IMR-90 (cell line): ENCODE measurements at regions not wholly inside any gene's neighbourhood (a gene's known extent, or its start where the extent isn't known, plus 50 kb on each side); places are given as distances from the start of the nearest gene placed in this dataset.
"Not testable (repeated sequence)": the region's sequence is repeated elsewhere in the genome, so short reads cannot be mapped to it uniquely, and the experiment has no call there.

Source experiments
- ATAC-seq: fragments of 200-7000 bp; cut with Tn5 transposase; 2 replicates; pipeline ENCODE4 v1.9.1; 2020; ENCODE audit warnings: low read depth, mild to moderate bottlenecking, moderate library complexity
- BruUV-seq: library from RNA; stranded (reverse); fragments of 400-500 nt; replicated peaks from 2 replicates; lab custom pipeline; 2021; lab: Mats Ljungman, UMichigan
- CTCF ChIA-PET: fragments of 300-600 bp; formaldehyde crosslinking; extraction: SDS; loops from one replicate; lab custom pipeline; 2021; ENCODE audit warnings: antibody characterized with exemption; lab: Yijun Ruan, JAX
- POLR2A ChIA-PET: fragments of 300-600 bp; sonication (Branson Sonifier 250); formaldehyde crosslinking; loops from one replicate; lab custom pipeline; 2022; ENCODE audit warnings: antibody characterized with exemption; ENCODE audit not compliant: unreplicated experiment; lab: Charles Lee
- DNase-seq: peaks from one replicate; pipeline ENCODE4 v3.0.0; 2013
- H2AFZ ChIP-seq: replicated peaks from 2 replicates; pipeline ENCODE3; 2013; ENCODE audit warnings: low read length, mild to moderate bottlenecking; ENCODE audit not compliant: poor library complexity
- H2AK5ac ChIP-seq: 2 replicates; pipeline ENCODE4 v1.6.1; 2013; ENCODE audit warnings: low read depth, low read length, inconsistent platforms
- H2AK9ac ChIP-seq: replicated peaks from 2 replicates; pipeline ENCODE3; 2013; ENCODE audit warnings: mild to moderate bottlenecking, low read depth, low read length, moderate library complexity; ENCODE audit not compliant: poor library complexity
- H2BK120ac ChIP-seq: 2 replicates; pipeline ENCODE4 v1.6.1; 2013; ENCODE audit warnings: low read depth, low read length, inconsistent platforms
- H2BK15ac ChIP-seq: 3 replicates; pipeline ENCODE4 v1.6.1; 2013; ENCODE audit warnings: low read depth, low read length, inconsistent platforms
- H2BK20ac ChIP-seq: 2 replicates; pipeline ENCODE4 v1.6.1; 2013; ENCODE audit warnings: low read depth, mild to moderate bottlenecking, inconsistent platforms, low read length, moderate library complexity
- H2BK5ac ChIP-seq: 2 replicates; pipeline ENCODE4 v1.6.1; 2013; ENCODE audit warnings: mild to moderate bottlenecking, low read depth, low read length, inconsistent platforms; ENCODE audit not compliant: poor library complexity, severe bottlenecking
- H3K14ac ChIP-seq: replicated peaks from 2 replicates; pipeline ENCODE4 v1.6.1; 2013; ENCODE audit warnings: low read depth, low read length, inconsistent platforms
- H3K18ac ChIP-seq: 2 replicates; pipeline ENCODE4 v1.6.1; 2013; ENCODE audit warnings: low read depth, low read length, control low read depth
- H3K23ac ChIP-seq: 2 replicates; pipeline ENCODE4 v1.6.1; 2013; ENCODE audit warnings: low read depth, low read length, inconsistent platforms
- H3K27ac ChIP-seq: 2 replicates; pipeline ENCODE4 v1.5.1; 2013; ENCODE audit warnings: mild to moderate bottlenecking, control low read depth, low read length; ENCODE audit not compliant: insufficient read depth
- H3K27me3 ChIP-seq: 2 replicates; pipeline ENCODE4 v1.6.1; 2013; ENCODE audit warnings: low read length; ENCODE audit not compliant: control insufficient read depth, insufficient read depth
- H3K36me3 ChIP-seq: 2 replicates; pipeline ENCODE4 v1.6.1; 2013; ENCODE audit warnings: low read length, mixed read lengths; ENCODE audit not compliant: control insufficient read depth, insufficient read depth
- H3K4ac ChIP-seq: 2 replicates; pipeline ENCODE4 v1.6.1; 2013; ENCODE audit warnings: low read depth, low read length, inconsistent platforms
- H3K4me1 ChIP-seq: 2 replicates; pipeline ENCODE4 v1.6.1; 2013; ENCODE audit warnings: low read length, mixed read lengths; ENCODE audit not compliant: control insufficient read depth, insufficient read depth
- H3K4me2 ChIP-seq: 2 replicates; pipeline ENCODE4 v1.6.1; 2013; ENCODE audit warnings: low read depth, mild to moderate bottlenecking, control low read depth, low read length, moderate library complexity
- H3K4me3 ChIP-seq: 2 replicates; pipeline ENCODE4 v1.5.1; 2013; ENCODE audit warnings: low read depth, mild to moderate bottlenecking, control low read depth, low read length, moderate library complexity; ENCODE audit not compliant: insufficient read depth
- H3K56ac ChIP-seq: 2 replicates; pipeline ENCODE4 v1.6.1; 2013; ENCODE audit warnings: low read length, inconsistent platforms; ENCODE audit not compliant: insufficient read depth; ENCODE audit errors: extremely low read depth
- H3K79me1 ChIP-seq, 2 experiments: 2 replicates each; pipeline ENCODE4 v1.6.1; 2013; ENCODE audit warnings: low read length in 2 of 2, inconsistent platforms in 1 of 2, low read depth in 1 of 2
- H3K9ac ChIP-seq: 2 replicates; pipeline ENCODE4 v1.6.1; 2013; ENCODE audit warnings: low read depth, low read length, control low read depth
- H3K9me1 ChIP-seq: 2 replicates; pipeline ENCODE4 v1.6.1; 2013; ENCODE audit warnings: low read length, inconsistent platforms; ENCODE audit not compliant: insufficient read depth
- H3K9me3 ChIP-seq: 2 replicates; pipeline ENCODE4 v1.6.1; 2013; ENCODE audit warnings: low read length; ENCODE audit not compliant: control insufficient read depth, insufficient read depth
- H4K20me1 ChIP-seq: 2 replicates; pipeline ENCODE4 v1.6.1; 2013; ENCODE audit warnings: low read length, inconsistent platforms; ENCODE audit not compliant: insufficient read depth
- H4K5ac ChIP-seq: 2 replicates; pipeline ENCODE4 v1.6.1; 2013; ENCODE audit warnings: mild to moderate bottlenecking, low read depth, low read length, control low read depth
- H4K8ac ChIP-seq, 2 experiments: 2 replicates each; pipeline ENCODE4 v1.6.1; 2013; ENCODE audit warnings: low read depth in 2 of 2, low read length in 2 of 2, control low read depth in 1 of 2, inconsistent platforms in 1 of 2
- H4K91ac ChIP-seq: 2 replicates; pipeline ENCODE4 v1.6.1; 2013; ENCODE audit warnings: low read depth, low read length, inconsistent platforms; ENCODE audit not compliant: insufficient read depth
- WGBS, 2 experiments: methylation state at CpG; one replicate each; pipeline versions ENCODE4 v1.1.5 to v1.1.7; 2013; ENCODE audit warnings: missing lambda C conversion rate in 2 of 2; ENCODE audit not compliant: insufficient read length in 1 of 2; ENCODE audit errors: extremely low coverage in 2 of 2; 5-methylcytosine and 5-hydroxymethylcytosine counted together
- dilution Hi-C: fragments of 300-500 bp; cut with HindIII; formaldehyde crosslinking; loops from one replicate; pipeline ENCODE4 v1.14.3; 2018; ENCODE audit warnings: low sequenced_read_pairs; ENCODE audit not compliant: unreplicated experiment
- in situ Hi-C: fragments of 300-500 bp; cut with MboI; formaldehyde crosslinking; loops from 3 replicates; pipeline ENCODE4 v1.14.3; 2019; ENCODE audit warnings: low sequenced_read_pairs, inconsistent platforms, mixed read lengths
- intact Hi-C: fragments of 100-400 bp; cut with micrococcal nuclease; formaldehyde crosslinking; loops from 2 replicates; pipeline ENCODE4 v1.10.0; 2022

DNA sequence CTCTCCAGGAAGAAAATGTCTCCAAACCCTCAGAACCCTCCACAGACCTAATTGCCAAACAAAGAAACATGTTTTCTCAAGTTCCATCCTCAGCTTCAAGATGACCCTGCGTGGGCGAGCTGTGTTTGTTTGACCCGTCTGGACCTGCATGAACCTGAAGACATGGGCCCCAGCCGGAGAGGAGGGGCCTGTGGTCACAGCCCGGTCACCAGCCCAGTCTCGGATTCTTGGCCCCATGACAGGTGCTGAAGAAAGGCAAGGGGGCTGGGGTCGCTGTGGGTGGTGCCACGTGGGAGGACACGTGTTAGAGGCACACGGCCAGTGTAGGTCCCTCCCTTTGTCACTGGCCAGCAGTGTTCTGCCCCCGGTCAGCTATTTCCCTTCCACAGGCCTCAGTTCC, 118.1 kb upstream of the FOXD4L5 start:
- H3K27ac ChIP-seq, H3K9ac ChIP-seq, CTCF ChIA-PET, H3K36me3 ChIP-seq, H4K91ac ChIP-seq, H2AFZ ChIP-seq, dilution Hi-C loops, H2AK9ac ChIP-seq, intact Hi-C loops, in situ Hi-C loops, H2BK15ac ChIP-seq, H3K4me3 ChIP-seq, H2BK5ac ChIP-seq, H2AK5ac ChIP-seq, BruUV-seq, H3K4ac ChIP-seq, H3K56ac ChIP-seq, ATAC-seq, H2BK20ac ChIP-seq, H3K18ac ChIP-seq, H3K14ac ChIP-seq, H3K9me3 ChIP-seq, H3K27me3 ChIP-seq, DNase-seq, H2BK120ac ChIP-seq, POLR2A ChIA-PET, H3K23ac ChIP-seq, H3K4me2 ChIP-seq, H3K4me1 ChIP-seq, H3K9me1 ChIP-seq, H4K20me1 ChIP-seq, H4K8ac ChIP-seq, H4K5ac ChIP-seq, H3K79me1 ChIP-seq: not testable (repeated sequence)
- 80% methylated on average over 2 of the region's 11 CpGs; no CpG with 5 or more reads in 1 of the 2 experiments for WGBS, 2 experiments

DNA sequence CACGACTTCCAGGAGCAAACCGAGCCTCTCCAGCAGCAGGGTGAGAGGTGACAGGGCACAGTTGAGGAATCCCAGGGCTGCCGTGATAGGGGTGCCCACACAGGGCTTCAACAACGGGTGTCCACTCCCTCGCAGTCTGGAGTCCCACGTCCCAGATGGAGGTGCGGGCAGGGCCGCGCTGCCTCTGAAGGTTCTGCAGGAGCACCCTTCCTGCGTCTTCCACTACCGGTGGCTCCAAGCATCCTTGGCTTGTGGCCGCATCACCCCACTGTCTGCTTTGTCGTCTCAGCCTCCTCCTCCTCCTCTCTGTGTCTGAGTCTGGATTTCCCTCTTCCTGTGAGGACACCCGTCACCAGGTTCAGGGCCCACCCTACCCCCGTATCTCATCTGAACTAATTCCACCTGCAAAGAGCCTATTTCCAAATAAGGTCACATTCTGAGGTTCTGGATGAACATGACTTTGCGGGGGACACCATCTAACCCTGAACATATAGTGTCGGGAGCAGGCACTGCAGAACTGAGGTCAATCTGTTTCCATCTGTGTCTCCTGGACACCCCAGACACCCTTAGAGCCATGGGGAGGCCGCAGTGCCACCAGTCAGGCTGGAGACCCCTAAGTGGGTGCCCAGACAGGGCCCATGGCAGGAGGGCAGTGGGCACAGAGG, 117.3 kb upstream of the FOXD4L5 start:
- H4K8ac ChIP-seq, DNase-seq, BruUV-seq, H4K5ac ChIP-seq, dilution Hi-C loops, intact Hi-C loops, H2BK120ac ChIP-seq, H2AFZ ChIP-seq, H3K79me1 ChIP-seq, H3K27ac ChIP-seq, H3K36me3 ChIP-seq, H2BK15ac ChIP-seq, H3K23ac ChIP-seq, H3K4me2 ChIP-seq, CTCF ChIA-PET, H3K56ac ChIP-seq, H2AK5ac ChIP-seq, H3K4ac ChIP-seq, H3K9me3 ChIP-seq, H3K27me3 ChIP-seq, H4K20me1 ChIP-seq, in situ Hi-C loops, H3K18ac ChIP-seq, H2AK9ac ChIP-seq, H3K9ac ChIP-seq, H2BK5ac ChIP-seq, POLR2A ChIA-PET, H3K4me3 ChIP-seq, H4K91ac ChIP-seq, H3K4me1 ChIP-seq, H3K9me1 ChIP-seq, H2BK20ac ChIP-seq, ATAC-seq, H3K14ac ChIP-seq: not testable (repeated sequence)
- 89% methylated on average over 5 of the region's 18 CpGs; no CpG with 5 or more reads in 1 of the 2 experiments for WGBS, 2 experiments
